HL-60 (cell line): ENCODE measurements at regions not wholly inside any gene's neighbourhood (a gene's known extent, or its start where the extent isn't known, plus 50 kb on each side); places are given as distances from the start of the nearest gene placed in this dataset.

Experiments used
- DNase-seq, 2 experiments: peaks; one replicate each; pipeline ENCODE4 v3.0.0-alpha.2; 2010 to 2020; ENCODE audit warnings: low read depth in 1 of 2, low spot score in 1 of 2
- H3K27ac ChIP-seq: fragments of 250-450 bp; sonication (Bioruptor Pico); replicated peaks from 2 replicates; pipeline ENCODE4 v1.5.1; 2020; ENCODE audit warnings: mild to moderate bottlenecking, moderate library complexity
- H3K27me3 ChIP-seq: fragments of 250-450 bp; sonication (Bioruptor Pico); 2 replicates; pipeline ENCODE4 v1.5.1; 2021; ENCODE audit warnings: mild to moderate bottlenecking, moderate library complexity; ENCODE audit not compliant: insufficient read depth, poor library complexity, severe bottlenecking
- H3K4me3 ChIP-seq: replicated peaks from 2 replicates; pipeline ENCODE4 v1.5.1; 2011; ENCODE audit warnings: mild to moderate bottlenecking, control low read depth, low read length; ENCODE audit not compliant: insufficient read depth
- GABPA ChIP-seq: IDR thresholded peaks from 2 replicates; pipeline ENCODE4 v1.6.1; 2012; ENCODE audit warnings: low read depth
- POLR2AphosphoS5 ChIP-seq: IDR thresholded peaks from 2 replicates; pipeline ENCODE4 v1.6.1; 2012; ENCODE audit warnings: low read depth
- SPI1 ChIP-seq: IDR thresholded peaks from 2 replicates; pipeline ENCODE4 v1.6.1; 2012; ENCODE audit warnings: low read depth, mild to moderate bottlenecking, borderline replicate concordance
- TF ChIP-seq, protein P1 (sequence below): IDR thresholded peaks from one replicate; pipeline ENCODE4 v1.5.1; 2011; ENCODE audit warnings: low read length, control low read depth, inconsistent platforms; ENCODE audit not compliant: insufficient read depth
- TF ChIP-seq, protein P2 (sequence below): IDR thresholded peaks from 2 replicates; pipeline ENCODE4 v1.6.1; 2012; ENCODE audit warnings: low read depth; ENCODE audit not compliant: insufficient replicate concordance

DNA sequence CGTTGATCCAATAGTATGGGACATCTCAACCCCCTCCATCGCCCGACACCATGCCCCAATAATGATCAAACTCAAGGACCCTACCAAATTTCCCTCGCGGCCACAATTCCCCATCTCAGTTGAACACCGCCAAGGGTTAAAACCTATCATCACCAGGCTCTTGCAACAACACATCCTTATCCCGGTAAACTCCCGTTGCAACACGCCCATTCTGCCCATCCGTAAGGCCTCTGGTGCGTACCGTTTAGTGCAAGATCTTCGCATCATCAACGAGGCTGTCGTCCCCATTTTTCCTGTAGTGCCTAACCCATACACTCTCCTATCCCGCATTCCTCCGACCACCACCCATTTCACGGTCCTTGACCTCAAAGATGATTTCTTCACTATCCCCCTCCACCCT, 960.5 kb downstream of the RPA4 start:
- H3K27ac ChIP-seq = no peak overlapping the region
- DNase-seq = no peak
- H3K4me3 ChIP-seq = no peak overlapping the region
- H3K27me3 ChIP-seq = no peaks in the 10 kb centered on the region
- TF ChIP-seq, protein P1, sequence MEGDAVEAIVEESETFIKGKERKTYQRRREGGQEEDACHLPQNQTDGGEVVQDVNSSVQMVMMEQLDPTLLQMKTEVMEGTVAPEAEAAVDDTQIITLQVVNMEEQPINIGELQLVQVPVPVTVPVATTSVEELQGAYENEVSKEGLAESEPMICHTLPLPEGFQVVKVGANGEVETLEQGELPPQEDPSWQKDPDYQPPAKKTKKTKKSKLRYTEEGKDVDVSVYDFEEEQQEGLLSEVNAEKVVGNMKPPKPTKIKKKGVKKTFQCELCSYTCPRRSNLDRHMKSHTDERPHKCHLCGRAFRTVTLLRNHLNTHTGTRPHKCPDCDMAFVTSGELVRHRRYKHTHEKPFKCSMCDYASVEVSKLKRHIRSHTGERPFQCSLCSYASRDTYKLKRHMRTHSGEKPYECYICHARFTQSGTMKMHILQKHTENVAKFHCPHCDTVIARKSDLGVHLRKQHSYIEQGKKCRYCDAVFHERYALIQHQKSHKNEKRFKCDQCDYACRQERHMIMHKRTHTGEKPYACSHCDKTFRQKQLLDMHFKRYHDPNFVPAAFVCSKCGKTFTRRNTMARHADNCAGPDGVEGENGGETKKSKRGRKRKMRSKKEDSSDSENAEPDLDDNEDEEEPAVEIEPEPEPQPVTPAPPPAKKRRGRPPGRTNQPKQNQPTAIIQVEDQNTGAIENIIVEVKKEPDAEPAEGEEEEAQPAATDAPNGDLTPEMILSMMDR = no peak
- TF ChIP-seq SPI1 (no peak), POLR2AphosphoS5 (no peak), GABPA (no peak)
- TF ChIP-seq, protein P2, sequence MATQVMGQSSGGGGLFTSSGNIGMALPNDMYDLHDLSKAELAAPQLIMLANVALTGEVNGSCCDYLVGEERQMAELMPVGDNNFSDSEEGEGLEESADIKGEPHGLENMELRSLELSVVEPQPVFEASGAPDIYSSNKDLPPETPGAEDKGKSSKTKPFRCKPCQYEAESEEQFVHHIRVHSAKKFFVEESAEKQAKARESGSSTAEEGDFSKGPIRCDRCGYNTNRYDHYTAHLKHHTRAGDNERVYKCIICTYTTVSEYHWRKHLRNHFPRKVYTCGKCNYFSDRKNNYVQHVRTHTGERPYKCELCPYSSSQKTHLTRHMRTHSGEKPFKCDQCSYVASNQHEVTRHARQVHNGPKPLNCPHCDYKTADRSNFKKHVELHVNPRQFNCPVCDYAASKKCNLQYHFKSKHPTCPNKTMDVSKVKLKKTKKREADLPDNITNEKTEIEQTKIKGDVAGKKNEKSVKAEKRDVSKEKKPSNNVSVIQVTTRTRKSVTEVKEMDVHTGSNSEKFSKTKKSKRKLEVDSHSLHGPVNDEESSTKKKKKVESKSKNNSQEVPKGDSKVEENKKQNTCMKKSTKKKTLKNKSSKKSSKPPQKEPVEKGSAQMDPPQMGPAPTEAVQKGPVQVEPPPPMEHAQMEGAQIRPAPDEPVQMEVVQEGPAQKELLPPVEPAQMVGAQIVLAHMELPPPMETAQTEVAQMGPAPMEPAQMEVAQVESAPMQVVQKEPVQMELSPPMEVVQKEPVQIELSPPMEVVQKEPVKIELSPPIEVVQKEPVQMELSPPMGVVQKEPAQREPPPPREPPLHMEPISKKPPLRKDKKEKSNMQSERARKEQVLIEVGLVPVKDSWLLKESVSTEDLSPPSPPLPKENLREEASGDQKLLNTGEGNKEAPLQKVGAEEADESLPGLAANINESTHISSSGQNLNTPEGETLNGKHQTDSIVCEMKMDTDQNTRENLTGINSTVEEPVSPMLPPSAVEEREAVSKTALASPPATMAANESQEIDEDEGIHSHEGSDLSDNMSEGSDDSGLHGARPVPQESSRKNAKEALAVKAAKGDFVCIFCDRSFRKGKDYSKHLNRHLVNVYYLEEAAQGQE = no peak

DNA sequence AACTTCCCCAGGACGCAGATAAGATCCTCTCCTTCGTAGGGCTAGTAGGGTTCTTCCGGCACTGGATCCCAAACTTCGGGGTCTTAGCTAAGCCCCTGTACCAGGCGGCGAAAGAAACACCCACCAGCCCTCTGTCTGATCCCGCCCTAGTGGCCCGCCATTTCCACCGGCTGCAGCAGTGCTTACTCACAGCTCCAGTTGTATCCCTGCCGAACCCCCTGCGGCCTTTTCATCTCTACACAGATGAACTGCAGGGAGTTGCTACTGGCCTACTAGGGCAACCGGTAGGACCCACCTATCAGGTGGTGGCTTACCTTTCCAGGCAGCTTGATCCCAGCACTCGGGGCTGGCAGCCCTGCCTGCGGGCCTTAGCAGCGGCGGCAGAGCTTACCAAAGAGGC, 961.2 kb downstream of the RPA4 start:
- Histone ChIP-seq H3K4me3 (no peak overlapping the region), H3K27ac (no peak overlapping the region), H3K27me3 (no peaks in the 10 kb centered on the region)
- no peak for DNase-seq
- TF ChIP-seq SPI1 = no peak
- TF ChIP-seq, protein P1 = no peak
- no peak for TF ChIP-seq POLR2AphosphoS5
- TF ChIP-seq, protein P2 = no peak
- no peak for TF ChIP-seq GABPA

DNA sequence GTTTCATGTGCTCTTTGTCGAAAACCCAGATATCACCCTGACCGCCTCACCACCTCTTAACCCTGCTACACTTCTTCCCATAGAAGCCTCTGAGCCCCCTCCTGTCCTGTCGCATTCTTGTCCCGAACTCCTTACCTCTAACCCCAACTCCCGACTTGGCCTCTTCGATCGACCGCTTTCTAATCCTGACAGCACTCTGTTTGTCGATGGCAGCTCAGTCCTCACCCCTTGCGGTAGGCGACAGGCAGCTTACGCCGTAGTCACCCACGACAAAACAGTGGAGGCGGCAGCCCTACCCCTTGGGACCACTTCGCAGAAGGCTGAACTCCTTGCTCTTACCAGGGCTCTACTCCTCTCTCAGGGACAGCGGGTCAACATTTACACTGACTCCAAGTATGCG, 961.7 kb downstream of the RPA4 start:
- no peak overlapping the region for H3K27ac ChIP-seq
- DNase-seq = no peak
- H3K27me3 ChIP-seq = no peaks in the 10 kb centered on the region
- H3K4me3 ChIP-seq = no peak overlapping the region
- TF ChIP-seq, protein P1 = no peak
- TF ChIP-seq, protein P2 = no peak
- TF ChIP-seq GABPA (no peak), SPI1 (no peak), POLR2AphosphoS5 (no peak)
